Esophagus squamous epithelium (tissue), 4 donors: ENCODE measurements at regions not wholly inside any gene's neighbourhood (a gene's known extent, or its start where the extent isn't known, plus 50 kb on each side); places are given as distances from the start of the nearest gene placed in this dataset.

ENCODE experiments used
- CTCF ChIP-seq, 6 experiments: fragments of 450-650 bp in 4 of 6; fragments of 200-600 bp in 2 of 6; sonication (generic) in 2 of 6; IDR thresholded peaks; one replicate each; pipeline ENCODE4 v1.5.1; 2016 to 2019; ENCODE audit warnings: antibody characterized with exemption in 6 of 6, mild to moderate bottlenecking in 4 of 6, moderate library complexity in 4 of 6
- POLR2A ChIP-seq, 4 donors: fragments of 450-650 bp; IDR thresholded peaks; one replicate each; pipeline ENCODE4 v1.6.1; 2017; ENCODE audit warnings: antibody characterized with exemption in 4 of 4, mild to moderate bottlenecking in 4 of 4, moderate library complexity in 3 of 4

DNA sequence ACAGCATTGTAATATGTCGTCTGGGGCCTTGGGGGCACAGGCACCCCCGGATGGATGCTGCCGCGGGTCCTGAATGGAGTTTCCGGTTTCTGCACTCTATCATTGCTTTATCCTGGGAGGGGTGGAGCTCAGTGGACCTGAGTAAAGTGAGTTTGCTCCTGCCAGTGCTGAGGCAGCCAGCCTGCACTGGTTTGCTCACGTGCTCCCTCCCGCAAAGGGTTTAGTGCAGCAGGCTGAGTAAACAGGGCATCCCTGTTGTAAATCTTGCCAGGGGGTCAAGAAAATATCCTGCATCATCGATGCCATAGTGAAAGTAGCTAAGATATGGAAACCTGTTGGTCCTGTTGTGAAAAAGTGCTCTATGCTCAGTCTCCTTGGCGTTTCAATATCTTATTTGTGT, 85.6 kb upstream of the BRINP3 start:
- TF ChIP-seq CTCF (IDR thresholded peaks at IDR 0.05) (no peak), POLR2A (IDR thresholded peaks at IDR 0.05) (no peak)
